Activated CD4-positive, alpha-beta T cell treated with anti-CD3 and anti-CD28 coated beads, Interleukin-2, Interleukin-4, amounts not matched to agents 100 ng/mL and 50 ng/mL, durations not matched to agents 16 hours and 8 hours (primary cell): ENCODE measurements at regions not wholly inside any gene's neighbourhood (a gene's known extent, or its start where the extent isn't known, plus 50 kb on each side); places are given as distances from the start of the nearest gene placed in this dataset.
"Not testable (repeated sequence)": the region's sequence is repeated elsewhere in the genome, so short reads cannot be mapped to it uniquely, and the experiment has no call there.

ENCODE experiments used
- DNase-seq: peaks from one replicate; pipeline ENCODE4 v3.0.0-alpha.2; 2020; ENCODE audit warnings: low spot score

GRCh38 chr5:56686337-56687195 lies 128.8 kb upstream of the MAP3K1 start:
- DNase-seq: no peak

- no peak for DNase-seq
Measured at GRCh38 chr5:56685503-56686217, 129.7 kb upstream of the MAP3K1 start.

GRCh38 chr5:56684159-56684558 lies 131.2 kb upstream of the MAP3K1 start:
- DNase-seq: no peak

- no peak for DNase-seq
Measured at GRCh38 chr5:56683733-56684132, 131.6 kb upstream of the MAP3K1 start.

- no peak for DNase-seq
Measured at GRCh38 chr5:56683281-56683680, 132.1 kb upstream of the MAP3K1 start.

- no peak for DNase-seq
Measured at GRCh38 chr5:56681346-56681745, 134.0 kb upstream of the MAP3K1 start.

GRCh38 chr5:56680731-56681130 lies 134.6 kb upstream of the MAP3K1 start:
- DNase-seq: no peak

- no peak for DNase-seq
Measured at GRCh38 chr5:56677690-56678305, 137.6 kb upstream of the MAP3K1 start.

GRCh38 chr5:56676091-56676768 lies 139.1 kb upstream of the MAP3K1 start:
- no peak for DNase-seq

- DNase-seq: no peak
Measured at GRCh38 chr5:56674441-56674840, 140.9 kb upstream of the MAP3K1 start.

- DNase-seq: no peak
Measured at GRCh38 chr5:56673171-56673570, 142.2 kb upstream of the MAP3K1 start.

- DNase-seq: no peak
Measured at GRCh38 chr5:56671571-56671970, 143.8 kb upstream of the MAP3K1 start.

- no peak for DNase-seq
Measured at GRCh38 chr5:56670916-56671315, 144.4 kb upstream of the MAP3K1 start.

GRCh38 chr5:56669534-56670483 lies 145.5 kb upstream of the MAP3K1 start:
- peak; percentile 87 for DNase-seq

GRCh38 chr5:56668996-56669395 lies 146.4 kb upstream of the MAP3K1 start:
- no peak for DNase-seq

- no peak for DNase-seq
Measured at GRCh38 chr5:56667692-56668091, 147.7 kb upstream of the MAP3K1 start.

- no peak for DNase-seq
Measured at GRCh38 chr5:56666901-56667300, 148.4 kb upstream of the MAP3K1 start.

GRCh38 chr5:56665117-56665516 lies 150.2 kb upstream of the MAP3K1 start:
- not testable (repeated sequence) for DNase-seq

- no peak for DNase-seq
Measured at GRCh38 chr5:56664025-56664424, 151.3 kb upstream of the MAP3K1 start.

- no peak for DNase-seq
Measured at GRCh38 chr5:56663523-56663922, 151.8 kb upstream of the MAP3K1 start.

GRCh38 chr5:56662893-56663292 lies 152.5 kb upstream of the MAP3K1 start:
- DNase-seq: no peak
